ENCODE measurements at regions not wholly inside any gene's neighbourhood (a gene's known extent, or its start where the extent isn't known, plus 50 kb on each side); places are given as distances from the start of the nearest gene placed in this dataset.

GRCh38 chr12:24659016-24659415 is 289.9 kb downstream of the BCAT1 start:
- TF ChIP-seq TAF1 (IDR thresholded peaks at IDR 0.05; ENCODE audit: low read depth) (no peak), MAX (IDR thresholded peaks at IDR 0.05) (no peak), TCF12 (IDR thresholded peaks at IDR 0.05; ENCODE audit: low read depth) (no peak), CEBPB (IDR thresholded peaks at IDR 0.05) (no peak), EP300 (IDR thresholded peaks at IDR 0.05; ENCODE audit: borderline replicate concordance) (no peak)

Measured in Ishikawa (cell line).